Liver (tissue), 8 donors: ENCODE measurements at regions not wholly inside any gene's neighbourhood (a gene's known extent, or its start where the extent isn't known, plus 50 kb on each side); places are given as distances from the start of the nearest gene placed in this dataset.

Experiments used
- DNase-seq: peaks from one replicate; pipeline ENCODE4 v3.0.0-alpha.2; 2017; ENCODE audit warnings: low spot score
- H3K27ac ChIP-seq, 2 donors: one replicate each; pipeline ENCODE4 v1.7.0; 2013; ENCODE audit warnings: inconsistent platforms in 2 of 2, low read length in 2 of 2, control low read depth in 1 of 2, low read depth in 1 of 2, mild to moderate bottlenecking in 1 of 2
- H3K27me3 ChIP-seq, 4 donors: one replicate each; pipeline versions ENCODE4 v1.6.1 to v1.7.0; 2013; ENCODE audit warnings: low read length in 3 of 4, inconsistent platforms in 1 of 4, mild to moderate bottlenecking in 1 of 4, moderate library complexity in 1 of 4; ENCODE audit not compliant: control insufficient read depth in 4 of 4, insufficient read depth in 4 of 4
- H3K36me3 ChIP-seq, 4 donors: one replicate each; pipeline versions ENCODE4 v1.6.1 to v1.7.0; 2013; ENCODE audit warnings: low read length in 3 of 4, mild to moderate bottlenecking in 3 of 4, low read depth in 1 of 4, moderate library complexity in 1 of 4; ENCODE audit not compliant: control insufficient read depth in 4 of 4, insufficient read depth in 3 of 4
- H3K4me1 ChIP-seq, 4 donors: one replicate each; pipeline versions ENCODE4 v1.6.1 to v1.7.0; 2013; ENCODE audit warnings: low read length in 3 of 4, mild to moderate bottlenecking in 3 of 4, moderate library complexity in 1 of 4; ENCODE audit not compliant: control insufficient read depth in 4 of 4, insufficient read depth in 4 of 4
- H3K4me3 ChIP-seq, 3 donors: one replicate each; pipeline versions ENCODE4 v1.6.1 to v1.7.0; 2013; ENCODE audit warnings: low read length in 3 of 3, control low read depth in 1 of 3, low read depth in 1 of 3, mild to moderate bottlenecking in 1 of 3
- H3K9ac ChIP-seq, 2 donors: one replicate each; pipeline ENCODE4 v1.7.0; 2013; ENCODE audit warnings: low read length in 2 of 2, mild to moderate bottlenecking in 2 of 2, moderate library complexity in 2 of 2, control low read depth in 1 of 2, low read depth in 1 of 2
- H3K9me3 ChIP-seq, 4 donors: one replicate each; pipeline versions ENCODE4 v1.6.1 to v1.7.0; 2013; ENCODE audit warnings: low read length in 3 of 4; ENCODE audit not compliant: control insufficient read depth in 4 of 4
- ATF3 ChIP-seq: IDR thresholded peaks from 2 replicates; pipeline ENCODE4 v1.6.1; 2016; ENCODE audit warnings: antibody characterized with exemption
- CTCF ChIP-seq: fragments of 150-350 bp; IDR thresholded peaks from 2 replicates; pipeline ENCODE4 v1.5.1; 2017; ENCODE audit warnings: improper control_type of control experiment, low read depth, low read length; ENCODE audit not compliant: missing input control
- FOXA1 ChIP-seq: IDR thresholded peaks from 2 replicates; pipeline ENCODE4 v1.6.1; 2016; ENCODE audit warnings: antibody characterized with exemption
- FOXA2 ChIP-seq: IDR thresholded peaks from 2 replicates; pipeline ENCODE4 v1.6.1; 2016; ENCODE audit warnings: antibody characterized with exemption
- GABPA ChIP-seq, 2 donors: IDR thresholded peaks in 1 of 2; conservative IDR thresholded peaks in 1 of 2; 2 replicates each; pipeline ENCODE4 v1.6.1; 2016; ENCODE audit warnings: antibody characterized with exemption in 2 of 2, mild to moderate bottlenecking in 1 of 2, moderate library complexity in 1 of 2
- HNF4A ChIP-seq, 2 donors: conservative IDR thresholded peaks; 2 replicates each; pipeline ENCODE4 v1.6.1; 2016; ENCODE audit warnings: antibody characterized with exemption in 2 of 2, mild to moderate bottlenecking in 2 of 2
- HNF4G ChIP-seq: IDR thresholded peaks from 2 replicates; pipeline ENCODE4 v1.6.1; 2016; ENCODE audit warnings: antibody characterized with exemption
- JUND ChIP-seq, 2 donors: IDR thresholded peaks; 2 replicates each; pipeline ENCODE4 v1.6.1; 2016; ENCODE audit warnings: antibody characterized with exemption in 2 of 2
- NR2F2 ChIP-seq: IDR thresholded peaks from 2 replicates; pipeline ENCODE4 v1.6.1; 2016; ENCODE audit warnings: antibody characterized with exemption
- RAD21 ChIP-seq, 2 donors: IDR thresholded peaks; 2 replicates each; pipeline ENCODE4 v1.6.1; 2016; ENCODE audit warnings: antibody characterized with exemption in 2 of 2, mild to moderate bottlenecking in 2 of 2
- REST ChIP-seq: IDR thresholded peaks from 2 replicates; pipeline ENCODE4 v1.6.1; 2016; ENCODE audit warnings: antibody characterized with exemption, mild to moderate bottlenecking
- RXRA ChIP-seq, 2 donors: IDR thresholded peaks; 2 replicates each; pipeline ENCODE4 v1.6.1; 2017 to 2018; ENCODE audit warnings: antibody characterized with exemption in 2 of 2, mild to moderate bottlenecking in 1 of 2
- SP1 ChIP-seq: IDR thresholded peaks from 2 replicates; pipeline ENCODE4 v1.6.1; 2018; ENCODE audit warnings: antibody characterized with exemption, mild to moderate bottlenecking
- TAF1 ChIP-seq: conservative IDR thresholded peaks from 2 replicates; pipeline ENCODE4 v1.6.1; 2016; ENCODE audit warnings: antibody characterized with exemption, mild to moderate bottlenecking
- YY1 ChIP-seq: IDR thresholded peaks from 2 replicates; pipeline ENCODE4 v1.6.1; 2016; ENCODE audit warnings: antibody characterized with exemption, mild to moderate bottlenecking
- ZBTB33 ChIP-seq: IDR thresholded peaks from 2 replicates; pipeline ENCODE4 v1.6.1; 2016; ENCODE audit warnings: antibody characterized with exemption
- WGBS: extraction: QIAGEN DNeasy Blood & Tissue Kit; methylation state at CpG from one replicate; pipeline ENCODE4 v1.1.7; 2013; 5-methylcytosine and 5-hydroxymethylcytosine counted together
- TF ChIP-seq, protein P1 (sequence below): IDR thresholded peaks from 2 replicates; pipeline ENCODE4 v1.6.1; 2016; ENCODE audit warnings: antibody characterized with exemption
- donor health status: healthy.
- donor health status: healthy.
- donor health status: healthy.
- donor health status: healthy.
- donor health status: healthy.

DNA sequence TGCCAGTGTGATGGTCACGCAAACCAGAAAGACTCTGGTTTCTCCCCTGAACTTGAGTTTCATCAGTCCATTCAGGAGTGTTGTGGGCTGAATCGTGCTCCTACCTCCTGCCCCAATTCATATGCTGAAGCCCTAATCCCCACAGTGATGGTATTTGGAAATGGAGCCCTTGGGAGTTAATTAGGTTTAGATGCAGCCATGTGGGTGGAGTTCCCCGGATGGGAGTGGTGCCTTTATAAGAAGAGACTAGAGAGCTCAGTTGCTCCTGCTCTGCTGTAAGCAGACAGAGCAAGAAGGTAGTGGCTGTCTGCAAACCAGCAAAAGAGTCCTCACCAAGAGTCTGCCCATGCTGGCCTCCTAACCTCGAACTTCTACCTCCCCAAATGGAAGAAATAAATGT, 160.3 kb upstream of the DYNLRB2 start:
- no peaks in the 10 kb centered on the region for H3K36me3 ChIP-seq
- H3K27me3 ChIP-seq, result no peaks in the 10 kb centered on the region
- no peak for DNase-seq
- H3K9ac ChIP-seq, result no peak overlapping the region
- H3K27ac ChIP-seq, result no peak overlapping the region
- WGBS, result 92% methylated on average over 4 of the region's 4 CpGs
- no peak overlapping the region for H3K4me3 ChIP-seq
- no peaks in the 10 kb centered on the region for H3K4me1 ChIP-seq
- TF ChIP-seq ZBTB33 (no peak), RXRA (IDR thresholded peaks at IDR 0.05) (no peak), ATF3 (no peak), REST (no peak), SP1 (no peak), HNF4A (conservative IDR thresholded peaks at IDR 0.05) (no peak), NR2F2 (no peak)
- TF ChIP-seq, protein P1, sequence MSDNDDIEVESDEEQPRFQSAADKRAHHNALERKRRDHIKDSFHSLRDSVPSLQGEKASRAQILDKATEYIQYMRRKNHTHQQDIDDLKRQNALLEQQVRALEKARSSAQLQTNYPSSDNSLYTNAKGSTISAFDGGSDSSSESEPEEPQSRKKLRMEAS, result no peak
- no peaks in the 10 kb centered on the region for H3K9me3 ChIP-seq

GRCh38 chr16:80377096-80377956, 163.5 kb upstream of the DYNLRB2 start:
- no peak for DNase-seq
- 84% methylated on average over 16 of the region's 16 CpGs for WGBS

More at GRCh38 chr16:80377096-80377956, 163.5 kb upstream of the DYNLRB2 start:
- no peak overlapping the region for H3K27ac ChIP-seq
- H3K27me3 ChIP-seq, result no peaks in the 10 kb centered on the region
- H3K4me1 ChIP-seq, result no peaks in the 10 kb centered on the region
- peaks cover 0 to 3% (median 0%) of the 10 kb centered on the region in 4 donors for H3K9me3 ChIP-seq
- H3K4me3 ChIP-seq, result no peak overlapping the region
- TF ChIP-seq GABPA (IDR thresholded peaks at IDR 0.05 in 1 of 2, conservative IDR thresholded peaks at IDR 0.05 in 1 of 2), result no peak
- no peak for TF ChIP-seq HNF4A (conservative IDR thresholded peaks at IDR 0.05)
- TF ChIP-seq TAF1, result no peak
- no peak for TF ChIP-seq RXRA (IDR thresholded peaks at IDR 0.05)
- no peak for TF ChIP-seq FOXA1
- no peak for TF ChIP-seq NR2F2
- no peak for TF ChIP-seq HNF4G
- TF ChIP-seq JUND (IDR thresholded peaks at IDR 0.05), result no peak
- TF ChIP-seq REST, result no peak
- TF ChIP-seq CTCF, result no peak
- no peak for TF ChIP-seq YY1
- TF ChIP-seq SP1, result no peak
- TF ChIP-seq FOXA2, result no peak
- TF ChIP-seq ZBTB33, result no peak
- TF ChIP-seq RAD21 (IDR thresholded peaks at IDR 0.05), result no peak
- TF ChIP-seq, protein P1, result no peak
- H3K9ac ChIP-seq, result no peak overlapping the region
- H3K36me3 ChIP-seq, result no peaks in the 10 kb centered on the region
